ENCODE measurements at regions not wholly inside any gene's neighbourhood (a gene's known extent, or its start where the extent isn't known, plus 50 kb on each side); places are given as distances from the start of the nearest gene placed in this dataset.

DNA sequence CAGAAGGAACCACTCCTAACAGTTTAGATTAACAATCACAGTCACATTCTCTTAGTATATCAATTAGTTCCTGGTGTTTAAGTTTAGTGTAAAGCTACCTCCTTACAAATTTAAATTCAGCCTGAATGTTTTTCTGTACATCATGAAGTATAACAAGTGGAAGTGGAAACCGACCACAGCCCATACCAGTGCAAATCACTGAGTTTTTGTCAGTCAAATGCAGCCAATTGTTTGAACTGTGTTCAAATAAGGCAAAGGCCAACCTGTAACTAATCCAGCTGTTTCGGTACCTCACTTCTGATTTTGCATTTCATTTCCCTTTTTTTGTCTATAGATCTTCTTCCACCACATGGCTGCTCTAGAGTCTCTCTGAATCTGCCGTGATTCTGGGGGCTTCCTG, 1215.3 kb downstream of the PCDH18 start:
- no peaks in the 10 kb centered on the region for H3K36me3 Mint-ChIP-seq (ENCODE audit: low read depth)

GRCh38 chr4:136314686-136315085, 1217.6 kb downstream of the PCDH18 start:
- Mint-ChIP-seq H3K27me3 (ENCODE audit: insufficient read depth) (no peaks in the 10 kb centered on the region; the same call in 1 of the 2 replicates), H3K27ac (no peak overlapping the region), H3K4me1 (ENCODE audit: low read depth) (no peaks in the 10 kb centered on the region), H3K9me3 (peaks cover 32% of the 10 kb centered on the region), H3K36me3 (ENCODE audit: low read depth) (no peaks in the 10 kb centered on the region), H3K4me3 (no peak overlapping the region)
- TF ChIP-seq, protein P1, sequence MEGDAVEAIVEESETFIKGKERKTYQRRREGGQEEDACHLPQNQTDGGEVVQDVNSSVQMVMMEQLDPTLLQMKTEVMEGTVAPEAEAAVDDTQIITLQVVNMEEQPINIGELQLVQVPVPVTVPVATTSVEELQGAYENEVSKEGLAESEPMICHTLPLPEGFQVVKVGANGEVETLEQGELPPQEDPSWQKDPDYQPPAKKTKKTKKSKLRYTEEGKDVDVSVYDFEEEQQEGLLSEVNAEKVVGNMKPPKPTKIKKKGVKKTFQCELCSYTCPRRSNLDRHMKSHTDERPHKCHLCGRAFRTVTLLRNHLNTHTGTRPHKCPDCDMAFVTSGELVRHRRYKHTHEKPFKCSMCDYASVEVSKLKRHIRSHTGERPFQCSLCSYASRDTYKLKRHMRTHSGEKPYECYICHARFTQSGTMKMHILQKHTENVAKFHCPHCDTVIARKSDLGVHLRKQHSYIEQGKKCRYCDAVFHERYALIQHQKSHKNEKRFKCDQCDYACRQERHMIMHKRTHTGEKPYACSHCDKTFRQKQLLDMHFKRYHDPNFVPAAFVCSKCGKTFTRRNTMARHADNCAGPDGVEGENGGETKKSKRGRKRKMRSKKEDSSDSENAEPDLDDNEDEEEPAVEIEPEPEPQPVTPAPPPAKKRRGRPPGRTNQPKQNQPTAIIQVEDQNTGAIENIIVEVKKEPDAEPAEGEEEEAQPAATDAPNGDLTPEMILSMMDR (IDR thresholded peaks at IDR 0.05), result no peak
- no peak for DNase-seq

More for the DNA sequence above, 1215.3 kb downstream of the PCDH18 start:
- H3K4me1 Mint-ChIP-seq (ENCODE audit: low read depth), result no peaks in the 10 kb centered on the region
- no peak for DNase-seq
- no peaks in the 10 kb centered on the region; the same call in 1 of the 2 replicates for H3K27me3 Mint-ChIP-seq (ENCODE audit: insufficient read depth)
- no peak overlapping the region for H3K27ac Mint-ChIP-seq
- peaks cover 32% of the 10 kb centered on the region for H3K9me3 Mint-ChIP-seq
- TF ChIP-seq, protein P1 (IDR thresholded peaks at IDR 0.05), result no peak
- no peak overlapping the region for H3K4me3 Mint-ChIP-seq

GRCh38 chr4:136311774-136312173, 1220.5 kb downstream of the PCDH18 start:
- no peaks in the 10 kb centered on the region for H3K4me1 Mint-ChIP-seq (ENCODE audit: low read depth)
- no peak overlapping the region for H3K4me3 Mint-ChIP-seq
- H3K36me3 Mint-ChIP-seq (ENCODE audit: low read depth), result no peaks in the 10 kb centered on the region
- no peak overlapping the region for H3K27ac Mint-ChIP-seq
- DNase-seq, result no peak
- H3K9me3 Mint-ChIP-seq, result peaks cover 29% of the 10 kb centered on the region
- TF ChIP-seq, protein P1 (IDR thresholded peaks at IDR 0.05), result no peak
- H3K27me3 Mint-ChIP-seq (ENCODE audit: insufficient read depth), result no peaks in the 10 kb centered on the region; the same call in 1 of the 2 replicates

- H3K36me3 Mint-ChIP-seq (ENCODE audit: low read depth), result no peaks in the 10 kb centered on the region
- H3K4me3 Mint-ChIP-seq, result no peak overlapping the region
- peaks cover 42% of the 10 kb centered on the region for H3K9me3 Mint-ChIP-seq
- H3K27ac Mint-ChIP-seq, result no peak overlapping the region
- H3K4me1 Mint-ChIP-seq (ENCODE audit: low read depth), result no peaks in the 10 kb centered on the region
- no peak for DNase-seq
- H3K27me3 Mint-ChIP-seq (ENCODE audit: insufficient read depth), result no peaks in the 10 kb centered on the region; the same call in 1 of the 2 replicates
- TF ChIP-seq, protein P1 (IDR thresholded peaks at IDR 0.05), result no peak
Measured at GRCh38 chr4:136307765-136308164, 1224.5 kb downstream of the PCDH18 start.

DNA sequence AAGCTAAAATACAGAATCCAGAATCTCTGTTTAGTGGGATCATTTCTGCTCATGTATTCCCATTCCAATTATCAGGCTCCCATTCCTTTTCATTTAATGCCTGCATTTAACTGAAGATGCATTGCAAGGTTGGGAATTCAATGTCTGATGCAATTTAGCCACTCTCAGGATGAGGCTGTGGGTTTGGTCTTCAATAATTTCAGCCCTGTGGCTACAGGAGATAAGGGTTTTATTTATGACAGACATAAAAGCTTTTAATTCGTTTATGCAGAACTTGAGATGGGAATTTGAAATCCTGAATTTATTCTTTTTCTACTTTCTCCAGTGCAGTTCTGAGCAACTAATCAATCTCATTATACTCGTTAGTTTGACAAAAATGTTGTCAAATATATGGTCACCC, 1225.9 kb downstream of the PCDH18 start:
- Mint-ChIP-seq H3K27ac (no peak overlapping the region), H3K36me3 (ENCODE audit: low read depth) (no peaks in the 10 kb centered on the region), H3K4me1 (ENCODE audit: low read depth) (no peaks in the 10 kb centered on the region), H3K4me3 (no peak overlapping the region), H3K9me3 (peaks cover 44% of the 10 kb centered on the region), H3K27me3 (ENCODE audit: insufficient read depth) (no peaks in the 10 kb centered on the region; the same call in 1 of the 2 replicates)
- TF ChIP-seq, protein P1 (IDR thresholded peaks at IDR 0.05), result no peak
- DNase-seq, result no peak

DNA sequence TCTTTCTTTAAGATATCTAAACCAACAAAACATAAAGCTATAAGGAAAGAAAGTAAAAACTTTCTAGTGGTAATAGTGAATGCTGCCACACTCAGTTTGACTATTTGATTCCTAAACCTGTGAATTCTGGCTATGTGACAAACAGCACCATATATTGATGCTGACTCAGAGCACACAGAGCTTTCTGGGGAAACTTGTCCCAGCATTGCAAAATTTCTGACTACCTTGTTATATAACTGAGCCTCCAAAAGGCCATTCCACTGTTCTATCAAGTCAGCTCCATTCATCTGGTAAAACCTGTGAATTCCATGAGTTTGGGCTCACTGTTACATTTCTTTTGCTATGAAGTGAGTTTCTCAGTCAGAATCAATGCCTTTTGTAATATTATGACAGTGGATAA, 1229.7 kb downstream of the PCDH18 start:
- TF ChIP-seq, protein P1 (IDR thresholded peaks at IDR 0.05), result no peak
- Mint-ChIP-seq H3K36me3 (ENCODE audit: low read depth) (no peaks in the 10 kb centered on the region), H3K4me3 (no peak overlapping the region), H3K27me3 (ENCODE audit: insufficient read depth) (no peaks in the 10 kb centered on the region), H3K4me1 (ENCODE audit: low read depth) (no peaks in the 10 kb centered on the region), H3K9me3 (peaks cover 39% of the 10 kb centered on the region), H3K27ac (no peak overlapping the region)
- no peak for DNase-seq

Data from HFFc6 (cell line).